Stimulated activated naive B cell treated with anti-CD40 and anti-IgM and Interleukin-4, amounts not matched to agents 10 μg/mL and 1 μg/mL and 100 μg/mL, for 72 hours (primary cell): ENCODE measurements at regions not wholly inside any gene's neighbourhood (a gene's known extent, or its start where the extent isn't known, plus 50 kb on each side); places are given as distances from the start of the nearest gene placed in this dataset.
"Not testable (repeated sequence)": the region's sequence is repeated elsewhere in the genome, so short reads cannot be mapped to it uniquely, and the experiment has no call there.

ENCODE experiments used
- ATAC-seq, 2 donors: fragments of 150-1000 bp; cut with Tn5 transposase; replicated peaks; 2 replicates each; pipeline ENCODE4 v1.10.0; 2021; ENCODE audit warnings: moderate library complexity in 1 of 2
- DNase-seq: peaks from one replicate; pipeline ENCODE4 v3.0.0; 2021
- H3K27ac Mint-ChIP-seq: one replicate; pipeline ENCODE4 v1.8.0; 2022; ENCODE audit warnings: mild to moderate bottlenecking, mixed read lengths
- H3K27me3 Mint-ChIP-seq, 2 donors: one replicate each; pipeline ENCODE4 v1.8.0; 2022; ENCODE audit warnings: mixed read lengths in 2 of 2
- H3K36me3 Mint-ChIP-seq, 2 donors: one replicate each; pipeline ENCODE4 v1.8.0; 2022; ENCODE audit warnings: mixed read lengths in 2 of 2, mild to moderate bottlenecking in 1 of 2
- H3K4me1 Mint-ChIP-seq, 2 donors: one replicate each; pipeline ENCODE4 v1.8.0; 2022; ENCODE audit warnings: mixed read lengths in 2 of 2, mild to moderate bottlenecking in 1 of 2
- H3K4me3 Mint-ChIP-seq, 2 donors: one replicate each; pipeline ENCODE4 v1.8.0; 2022; ENCODE audit warnings: mild to moderate bottlenecking in 2 of 2, mixed read lengths in 2 of 2, moderate library complexity in 1 of 2
- H3K9me3 Mint-ChIP-seq, 2 donors: one replicate each; pipeline ENCODE4 v1.8.0; 2022; ENCODE audit warnings: mixed read lengths in 2 of 2, mild to moderate bottlenecking in 1 of 2

DNA sequence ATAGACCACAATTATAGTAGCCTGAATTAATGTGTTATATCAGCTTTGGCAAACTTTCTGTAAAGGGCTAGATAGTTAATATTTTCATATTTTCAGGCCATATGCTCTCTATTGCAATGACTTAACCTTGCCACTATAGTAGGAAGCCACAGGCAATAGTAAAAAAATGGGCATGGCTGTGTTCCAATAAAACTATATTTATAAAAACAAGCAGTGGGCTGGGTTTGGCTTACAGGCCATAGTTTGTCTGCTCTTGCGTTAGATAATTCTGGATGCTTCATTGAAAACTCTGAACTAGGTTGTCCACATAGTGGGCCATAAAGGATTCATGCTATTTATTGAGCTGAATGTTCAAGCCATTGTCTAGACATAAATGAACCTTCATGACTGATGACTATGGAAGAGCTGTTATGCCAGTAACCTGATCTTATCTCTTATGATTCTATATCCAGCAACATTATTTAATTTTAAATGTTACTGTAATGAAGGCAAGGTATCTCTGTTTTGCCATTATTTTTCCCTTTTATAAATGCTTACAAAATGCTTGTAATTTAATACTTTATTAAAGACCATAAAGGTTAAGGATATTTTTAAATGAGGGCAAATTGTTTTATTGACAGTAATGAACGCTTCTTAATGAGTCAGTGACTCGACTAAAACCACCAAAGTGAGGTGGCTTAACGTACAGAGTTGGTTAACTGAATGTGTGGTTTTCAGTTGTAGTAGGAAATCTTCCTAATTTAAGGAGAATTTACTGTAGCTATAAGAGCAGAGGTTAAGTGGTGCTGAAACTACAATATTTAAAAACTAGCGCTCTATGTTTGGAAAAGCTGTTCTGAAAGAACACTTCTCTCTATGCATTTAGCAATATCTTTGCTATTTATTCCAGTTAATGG lies 560.6 kb downstream of the PRR16 start:
- no peaks in the 10 kb centered on the region for H3K4me1 Mint-ChIP-seq

DNA sequence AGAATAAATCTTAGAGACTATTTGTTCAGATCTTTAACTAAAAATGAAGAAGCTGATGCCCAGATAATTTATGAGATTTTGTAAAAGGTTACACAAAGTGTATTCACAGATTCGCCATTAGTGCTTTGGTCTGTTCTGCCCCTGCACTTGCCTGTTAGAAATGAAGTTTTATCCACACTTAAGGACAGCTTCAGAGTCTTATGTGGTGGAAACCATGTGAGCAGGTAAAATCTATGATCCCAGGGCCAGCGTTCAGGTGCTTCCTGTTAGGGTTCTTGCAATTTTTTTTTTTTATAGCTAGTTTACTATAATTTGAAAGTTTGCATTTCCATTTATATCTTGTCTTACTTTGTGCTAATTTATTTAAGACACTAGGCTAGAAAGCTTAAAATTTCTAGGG lies 561.6 kb downstream of the PRR16 start:
- no peaks in the 10 kb centered on the region for H3K4me1 Mint-ChIP-seq
- no peaks in the 10 kb centered on the region for H3K27me3 Mint-ChIP-seq
- no peak for ATAC-seq

More for the DNA sequence above, 560.6 kb downstream of the PRR16 start:
- Mint-ChIP-seq H3K4me3 (no peak overlapping the region), H3K27ac (no peak overlapping the region), H3K27me3 (no peaks in the 10 kb centered on the region), H3K36me3 (no peaks in the 10 kb centered on the region), H3K9me3 (no peaks in the 10 kb centered on the region)
- ATAC-seq (no peak), DNase-seq (no peak)

DNA sequence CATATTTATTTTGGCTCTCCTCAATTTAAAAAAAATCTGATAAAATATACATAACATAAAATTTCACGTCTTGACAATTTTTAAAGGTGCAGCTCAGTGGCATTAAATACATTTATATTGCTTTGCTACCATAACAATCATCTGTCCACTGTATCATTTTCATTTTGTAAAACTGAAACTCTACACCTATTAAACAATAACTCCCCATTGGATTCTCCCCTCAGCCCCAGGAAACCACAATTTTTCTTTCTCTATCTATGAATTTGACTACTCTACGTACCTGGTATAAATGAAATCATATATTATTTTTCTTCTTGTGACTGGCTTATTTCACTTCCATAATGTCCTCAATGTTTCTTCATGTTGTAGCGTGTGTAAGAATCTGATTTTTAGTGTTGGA lies 563.5 kb downstream of the PRR16 start:
- Mint-ChIP-seq H3K9me3 (no peaks in the 10 kb centered on the region), H3K4me3 (no peak overlapping the region), H3K4me1 (no peaks in the 10 kb centered on the region), H3K27me3 (no peaks in the 10 kb centered on the region), H3K27ac (no peak overlapping the region), H3K36me3 (no peaks in the 10 kb centered on the region)
- no peak for ATAC-seq
- no peak for DNase-seq

More for the DNA sequence above, 561.6 kb downstream of the PRR16 start:
- Mint-ChIP-seq H3K9me3 (no peaks in the 10 kb centered on the region), H3K27ac (no peak overlapping the region), H3K4me3 (no peak overlapping the region), H3K36me3 (no peaks in the 10 kb centered on the region)
- no peak for DNase-seq

DNA sequence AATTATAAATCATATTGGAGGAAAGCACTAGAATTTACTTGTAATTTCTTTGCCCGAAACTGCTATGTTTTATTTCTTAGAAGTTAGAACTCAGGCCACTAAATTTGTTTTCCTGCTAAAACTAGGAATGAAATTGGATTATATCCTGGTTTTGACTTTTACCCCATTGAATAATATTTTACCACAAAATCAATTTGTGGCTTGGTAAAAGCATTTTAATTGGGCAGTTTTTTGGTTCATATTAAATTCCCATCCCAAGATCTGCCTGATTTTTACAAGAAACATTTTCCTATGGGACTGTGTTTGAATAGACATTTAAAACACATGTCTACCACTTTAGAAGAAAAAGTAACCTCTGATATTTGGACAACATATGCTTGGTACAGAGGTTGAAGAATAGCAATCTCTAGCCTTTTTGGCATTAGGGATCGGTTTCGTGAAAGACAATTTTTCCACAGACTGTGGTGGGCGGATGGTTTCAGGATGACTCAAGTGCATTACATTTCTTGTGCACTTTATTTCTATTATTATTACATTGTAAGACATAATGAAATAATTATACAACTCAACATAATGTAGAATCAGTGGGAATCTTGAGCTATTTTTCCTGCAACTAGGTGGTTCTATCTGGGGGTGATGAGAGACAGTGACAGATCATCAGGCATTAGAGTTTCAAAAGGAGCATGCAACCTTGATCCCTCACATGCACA lies 565.6 kb downstream of the PRR16 start:
- no peaks in the 10 kb centered on the region for H3K9me3 Mint-ChIP-seq
- no peaks in the 10 kb centered on the region for H3K27me3 Mint-ChIP-seq
- H3K4me1 Mint-ChIP-seq, result no peaks in the 10 kb centered on the region
- no peak for DNase-seq
- no peak overlapping the region for H3K4me3 Mint-ChIP-seq
- ATAC-seq, result no peak
- H3K27ac Mint-ChIP-seq, result no peak overlapping the region
- no peaks in the 10 kb centered on the region for H3K36me3 Mint-ChIP-seq

DNA sequence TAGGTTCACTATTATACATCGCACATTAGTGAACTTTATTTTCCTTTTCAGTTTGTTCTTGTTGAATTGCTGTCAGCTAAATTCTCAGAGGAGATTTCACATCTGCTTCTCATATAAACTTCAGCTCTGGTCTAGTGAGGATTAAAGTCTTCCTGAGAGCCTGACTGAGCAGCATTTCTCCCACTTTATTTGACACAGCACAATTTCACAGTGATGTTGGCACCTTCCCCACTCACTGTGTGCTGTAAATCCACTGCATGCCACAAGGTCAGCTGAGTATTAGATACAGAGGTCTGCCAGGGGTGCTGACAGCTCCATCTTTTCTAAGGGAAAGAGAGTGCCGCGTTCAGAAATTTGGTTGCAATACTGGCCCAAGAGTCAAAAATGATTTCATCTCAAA lies 567.4 kb downstream of the PRR16 start:
- Mint-ChIP-seq H3K27me3 (no peaks in the 10 kb centered on the region), H3K9me3 (no peaks in the 10 kb centered on the region), H3K4me3 (no peak overlapping the region), H3K27ac (no peak overlapping the region), H3K4me1 (no peaks in the 10 kb centered on the region), H3K36me3 (no peaks in the 10 kb centered on the region)
- DNase-seq, result no peak
- no peak for ATAC-seq

DNA sequence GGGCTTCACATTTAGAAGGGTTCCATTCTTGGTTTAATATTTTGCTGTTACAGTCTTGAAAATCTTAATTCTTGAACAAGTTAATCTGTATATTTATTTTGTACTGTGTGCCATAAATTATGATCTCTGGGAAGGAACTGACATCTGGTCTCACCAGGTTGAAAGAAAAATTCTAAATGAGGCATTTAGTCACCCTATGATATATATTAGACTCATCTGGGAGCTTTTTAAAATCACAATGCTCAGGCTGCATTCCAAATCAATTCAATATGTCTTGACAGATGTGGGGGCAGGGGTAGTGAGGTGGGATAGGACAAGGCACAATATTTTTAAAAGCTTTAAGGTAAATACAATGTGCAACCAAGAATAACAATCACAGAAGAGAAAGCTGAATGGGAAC lies 569.2 kb downstream of the PRR16 start:
- no peaks in the 10 kb centered on the region for H3K4me1 Mint-ChIP-seq
- DNase-seq (no peak), ATAC-seq (no peak)
- peaks cover 0 to 3% of the 10 kb centered on the region in 2 donors for H3K9me3 Mint-ChIP-seq
- H3K27ac Mint-ChIP-seq, result no peak overlapping the region
- H3K36me3 Mint-ChIP-seq, result no peaks in the 10 kb centered on the region
- no peaks in the 10 kb centered on the region for H3K27me3 Mint-ChIP-seq
- H3K4me3 Mint-ChIP-seq, result no peak overlapping the region

DNA sequence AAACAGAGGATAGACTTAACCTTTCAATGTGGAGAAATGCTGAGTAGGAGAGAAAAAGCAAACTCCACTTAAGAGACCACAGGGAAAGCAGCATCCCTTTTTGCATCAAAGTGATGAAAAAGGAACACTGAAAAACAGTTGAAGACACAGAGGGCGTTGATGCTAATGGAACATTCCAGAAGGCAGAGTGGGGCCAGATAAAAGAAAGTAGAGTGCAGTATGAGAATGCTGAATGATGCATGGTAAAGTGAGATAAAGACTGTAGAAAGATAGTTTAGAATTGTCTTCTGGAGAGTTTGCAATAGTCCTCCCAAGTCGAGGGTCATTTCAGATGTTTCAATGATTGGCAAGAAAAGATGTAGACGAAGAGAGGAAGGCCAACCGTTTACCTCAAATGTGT lies 574.3 kb downstream of the PRR16 start:
- H3K27me3 Mint-ChIP-seq, result no peaks in the 10 kb centered on the region
- no peaks in the 10 kb centered on the region for H3K4me1 Mint-ChIP-seq
- peaks cover 0 to 4% of the 10 kb centered on the region in 2 donors for H3K9me3 Mint-ChIP-seq
- H3K4me3 Mint-ChIP-seq, result no peak overlapping the region
- ATAC-seq, result no peak
- H3K36me3 Mint-ChIP-seq, result no peaks in the 10 kb centered on the region
- no peak for DNase-seq
- H3K27ac Mint-ChIP-seq, result no peak overlapping the region

DNA sequence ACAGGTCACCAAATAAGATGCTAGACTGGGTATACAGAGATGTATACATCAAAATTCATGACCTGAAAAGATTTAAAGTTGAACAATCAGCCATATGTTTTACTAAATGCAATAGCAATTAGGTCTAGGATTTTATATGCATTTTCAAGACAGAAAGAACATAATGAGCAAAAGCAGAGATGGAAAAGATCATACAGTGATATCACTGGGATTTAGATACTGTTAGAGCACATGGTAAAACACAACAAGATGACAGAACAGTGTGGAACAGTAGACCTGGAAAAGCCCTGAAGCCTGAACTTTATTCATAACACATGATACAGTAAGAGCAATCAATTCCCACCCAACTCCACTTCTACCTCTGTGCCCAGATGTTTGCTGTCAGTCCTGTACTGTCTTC lies 585.9 kb downstream of the PRR16 start:
- no peaks in the 10 kb centered on the region for H3K4me1 Mint-ChIP-seq
- ATAC-seq (no peak), DNase-seq (no peak)
- H3K27ac Mint-ChIP-seq, result no peak overlapping the region
- H3K4me3 Mint-ChIP-seq, result no peak overlapping the region
- no peaks in the 10 kb centered on the region for H3K9me3 Mint-ChIP-seq
- H3K27me3 Mint-ChIP-seq, result no peaks in the 10 kb centered on the region
- no peaks in the 10 kb centered on the region for H3K36me3 Mint-ChIP-seq

DNA sequence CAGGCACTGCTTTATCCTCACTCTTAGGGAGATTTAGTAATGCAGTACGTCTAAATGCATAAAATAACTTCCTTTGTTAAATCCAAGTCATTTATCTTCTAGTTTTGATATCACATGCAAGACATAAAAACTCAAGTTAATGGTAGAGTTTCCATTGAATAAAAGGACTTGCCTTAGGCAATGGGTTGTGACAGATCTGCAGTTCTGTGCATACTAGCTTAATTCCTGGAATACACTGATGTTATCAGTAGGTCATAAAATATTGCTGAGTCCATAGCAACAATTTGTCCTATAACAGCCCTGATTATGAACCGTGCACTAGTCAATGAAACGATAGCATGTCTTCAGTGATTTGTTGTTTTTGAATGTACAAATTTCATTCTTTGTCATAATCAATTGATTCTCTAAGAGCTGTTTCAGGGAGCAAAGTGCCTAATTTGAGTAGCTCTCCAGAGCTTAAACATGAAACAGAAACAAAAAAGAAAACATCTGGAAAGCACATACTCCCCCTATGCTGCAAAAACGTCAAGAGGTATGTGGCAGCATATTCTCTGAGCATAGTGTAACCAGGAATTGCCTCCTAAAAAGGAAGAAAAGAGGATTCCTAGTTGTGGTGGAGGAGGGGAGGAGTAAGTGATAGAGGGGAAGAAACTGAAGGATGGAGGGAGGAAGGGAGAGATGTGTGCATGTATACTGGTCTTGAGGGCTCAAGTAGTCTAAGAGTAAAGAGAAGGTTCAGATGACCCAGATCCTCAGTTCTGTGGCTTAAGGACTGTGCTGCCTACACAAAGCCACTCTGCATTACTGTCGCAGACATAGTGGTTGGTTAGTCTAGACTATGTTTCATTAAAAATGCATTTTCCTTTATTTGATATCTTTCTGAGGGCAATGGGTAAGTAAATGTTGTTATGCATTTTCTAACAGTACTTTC lies 589.2 kb downstream of the PRR16 start:
- Mint-ChIP-seq H3K27me3 (no peaks in the 10 kb centered on the region), H3K36me3 (no peaks in the 10 kb centered on the region), H3K9me3 (peaks cover 0 to 2% of the 10 kb centered on the region in 2 donors), H3K27ac (no peak overlapping the region), H3K4me1 (no peaks in the 10 kb centered on the region), H3K4me3 (no peak overlapping the region)
- no peak for ATAC-seq
- no peak for DNase-seq

DNA sequence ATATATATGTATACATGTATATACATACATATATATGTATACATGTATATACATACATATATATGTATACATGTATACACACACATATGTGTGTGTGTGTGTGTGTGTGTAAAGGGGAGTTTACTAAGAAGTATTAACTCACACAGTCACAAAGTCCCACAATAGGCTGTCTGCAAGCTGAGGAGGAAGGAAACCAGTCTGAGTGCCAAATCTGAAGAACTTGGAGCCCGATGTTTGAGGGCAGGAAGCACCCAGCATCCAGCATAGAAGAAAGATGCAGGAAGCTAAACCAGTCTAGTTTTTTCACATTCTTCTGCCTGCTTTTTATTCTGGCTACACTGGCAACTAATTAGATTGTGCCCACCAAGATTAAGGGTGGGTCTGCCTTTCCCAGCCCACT lies 591.5 kb downstream of the PRR16 start:
- Mint-ChIP-seq H3K4me3 (no peak overlapping the region), H3K27ac (no peak overlapping the region), H3K9me3 (peaks cover 0 to 2% of the 10 kb centered on the region in 2 donors), H3K4me1 (no peaks in the 10 kb centered on the region), H3K36me3 (no peaks in the 10 kb centered on the region), H3K27me3 (no peaks in the 10 kb centered on the region)
- DNase-seq (no peak), ATAC-seq (no peak)

DNA sequence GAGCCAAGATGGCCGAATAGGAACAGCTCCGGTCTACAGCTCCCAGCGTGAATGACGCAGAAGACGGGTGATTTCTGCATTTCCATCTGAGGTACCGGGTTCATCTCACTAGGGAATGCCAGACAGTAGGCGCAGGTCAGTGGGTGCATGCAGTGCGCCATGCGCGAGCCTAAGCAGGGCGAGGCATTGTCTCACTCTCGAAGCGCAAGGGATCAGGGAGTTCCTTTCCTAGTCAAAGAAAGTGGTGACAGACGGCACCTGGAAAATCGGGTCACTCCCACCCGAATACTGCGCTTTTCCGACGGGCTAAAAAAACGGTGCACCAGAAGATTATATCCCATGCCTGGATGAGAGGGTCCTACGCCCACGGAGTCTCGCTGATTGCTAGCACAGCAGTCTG lies 600.1 kb downstream of the PRR16 start:
- H3K36me3 Mint-ChIP-seq, H3K27ac Mint-ChIP-seq, H3K4me3 Mint-ChIP-seq, ATAC-seq, H3K9me3 Mint-ChIP-seq, H3K4me1 Mint-ChIP-seq, DNase-seq, H3K27me3 Mint-ChIP-seq: not testable (repeated sequence)

DNA sequence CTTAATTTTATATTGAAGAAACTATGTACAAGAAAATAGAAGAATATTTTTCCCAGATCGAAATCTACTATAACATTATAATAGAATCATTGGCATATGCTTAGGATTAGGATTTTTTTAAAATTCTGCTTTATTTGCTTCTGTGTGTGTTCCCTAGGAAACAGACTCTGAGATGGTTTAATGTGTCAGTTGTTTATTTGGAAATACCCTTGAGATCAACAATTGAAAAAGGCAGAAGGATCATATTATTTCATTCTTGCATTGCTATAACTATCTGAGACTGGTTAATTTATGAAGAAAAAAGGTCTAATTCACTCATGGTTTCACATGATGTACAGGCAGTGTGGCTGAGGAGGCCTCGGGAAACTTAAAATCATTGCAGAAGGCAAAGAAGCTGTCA lies 622.6 kb downstream of the PRR16 start:
- H3K4me1 Mint-ChIP-seq, result no peaks in the 10 kb centered on the region
- no peak overlapping the region for H3K27ac Mint-ChIP-seq
- H3K36me3 Mint-ChIP-seq, result no peaks in the 10 kb centered on the region
- DNase-seq, result no peak
- H3K4me3 Mint-ChIP-seq, result no peak overlapping the region
- H3K9me3 Mint-ChIP-seq, result peaks cover 0 to 5% of the 10 kb centered on the region in 2 donors
- no peaks in the 10 kb centered on the region for H3K27me3 Mint-ChIP-seq
- ATAC-seq, result no peak

DNA sequence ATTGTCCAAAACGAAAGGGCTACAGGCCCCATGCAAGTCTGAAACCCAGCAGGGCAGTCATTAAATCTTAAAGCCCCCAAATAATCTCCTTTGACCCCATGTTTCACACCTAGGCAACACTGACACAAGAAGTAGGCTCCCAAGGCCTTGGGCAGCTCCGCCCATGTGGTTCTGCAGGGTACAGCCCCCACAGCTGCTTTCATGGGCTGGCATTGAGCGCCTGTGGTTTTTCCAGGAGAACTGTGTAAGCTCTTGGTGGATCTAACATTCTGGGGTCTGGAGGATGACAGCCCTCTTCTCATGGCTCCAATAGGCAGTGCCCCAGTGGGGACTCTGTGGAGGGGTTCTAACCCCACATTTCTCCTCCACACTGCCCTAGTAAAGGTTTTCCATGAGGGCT lies 623.5 kb downstream of the PRR16 start:
- Mint-ChIP-seq H3K27ac (no peak overlapping the region), H3K4me3 (no peak overlapping the region), H3K4me1 (no peaks in the 10 kb centered on the region), H3K9me3 (peaks cover 0 to 5% of the 10 kb centered on the region in 2 donors), H3K27me3 (no peaks in the 10 kb centered on the region), H3K36me3 (no peaks in the 10 kb centered on the region)
- DNase-seq (no peak), ATAC-seq (no peak)

DNA sequence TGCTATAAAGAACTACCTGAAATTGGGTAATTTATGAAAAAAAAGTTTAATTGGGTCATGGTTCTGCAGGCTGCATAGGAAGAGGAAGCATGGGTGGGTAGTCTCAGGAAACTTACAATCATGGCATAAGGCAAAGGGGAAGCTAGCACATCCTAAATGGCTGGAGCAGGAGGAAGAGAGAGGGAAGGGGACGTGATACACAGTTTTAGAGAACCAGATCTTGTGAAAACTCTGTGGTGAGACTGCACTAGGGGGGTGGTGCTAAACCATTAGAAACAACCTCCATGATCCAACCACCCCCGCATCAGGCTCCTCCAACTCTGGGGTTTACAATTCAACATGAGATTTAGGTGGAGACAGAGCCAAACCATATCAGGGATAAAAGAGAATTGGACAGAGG lies 624.2 kb downstream of the PRR16 start:
- no peaks in the 10 kb centered on the region for H3K36me3 Mint-ChIP-seq
- H3K4me3 Mint-ChIP-seq, result no peak overlapping the region
- ATAC-seq (no peak), DNase-seq (no peak)
- no peak overlapping the region for H3K27ac Mint-ChIP-seq
- H3K27me3 Mint-ChIP-seq, result no peaks in the 10 kb centered on the region
- no peaks in the 10 kb centered on the region for H3K4me1 Mint-ChIP-seq
- H3K9me3 Mint-ChIP-seq, result peaks cover 0 to 5% of the 10 kb centered on the region in 2 donors
